ENCODE measurements at regions not wholly inside any gene's neighbourhood (a gene's known extent, or its start where the extent isn't known, plus 50 kb on each side); places are given as distances from the start of the nearest gene placed in this dataset.

DNA sequence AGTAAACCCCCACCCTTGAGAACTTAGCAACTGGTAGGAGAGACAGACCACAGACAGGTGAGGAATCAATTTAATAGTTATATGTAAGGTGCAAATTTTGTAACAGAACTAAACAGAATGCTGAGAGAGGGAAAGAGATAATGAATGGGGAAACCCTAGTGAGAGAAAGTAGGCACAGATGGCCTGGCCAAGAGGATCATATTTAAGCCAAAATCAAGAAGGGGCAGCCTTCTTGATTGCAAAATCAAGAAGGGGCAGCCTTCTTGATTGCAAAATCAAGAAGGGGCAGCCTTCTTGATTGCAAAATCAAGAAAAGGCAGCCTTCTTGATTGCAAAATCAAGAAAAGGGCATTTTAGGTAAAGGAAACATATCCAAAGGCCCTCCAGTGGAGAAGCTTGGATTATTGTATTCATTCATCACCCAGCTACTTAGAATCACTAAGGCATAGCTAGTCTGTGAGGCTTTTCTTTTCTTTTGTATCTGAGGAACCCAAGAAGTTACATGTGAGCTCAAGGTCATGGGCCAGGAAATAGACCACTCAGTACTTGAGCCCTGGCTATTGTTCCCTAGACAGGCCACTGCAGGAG lies 190.6 kb downstream of the CYLD start:
- no peaks in the 10 kb centered on the region for H3K4me1 ChIP-seq
- no peaks in the 10 kb centered on the region for H3K36me3 ChIP-seq
- no peaks in the 10 kb centered on the region for H3K27me3 ChIP-seq
- in situ Hi-C loops (cut with MboI; ENCODE audit: low pct_ligation_motif_present in 1 of 4, low pct_unique_long_range_greater_than_20kb in 1 of 4, low sequenced_read_pairs in 3 of 4) (loop anchor here in 1 of 4 donors (25.0 kb wide), 1 partner anchor 95 kb away; no protein-coding TSS in a partner anchor), intact Hi-C loops (cut with DNase I; ENCODE audit: low total_unique reads) (no loop called here)
- no peak overlapping the region for H3K4me3 ChIP-seq
- no peak for DNase-seq
- no peaks in the 10 kb centered on the region for H3K9me3 ChIP-seq
- TF ChIP-seq POLR2A (IDR thresholded peaks at IDR 0.05) (no peak), POLR2AphosphoS5 (IDR thresholded peaks at IDR 0.05) (no peak), EP300 (IDR thresholded peaks at IDR 0.05; ENCODE audit: low read depth) (no peak), CTCF (IDR thresholded peaks at IDR 0.05) (no peak)
- H3K27ac ChIP-seq, result no peak overlapping the region

GRCh38 chr16:50928065-50928464 lies 186.2 kb downstream of the CYLD start:
- H3K4me1 ChIP-seq, result no peaks in the 10 kb centered on the region
- no peak for DNase-seq
- TF ChIP-seq EP300 (IDR thresholded peaks at IDR 0.05; ENCODE audit: low read depth), result no peak
- H3K27ac ChIP-seq, result no peak overlapping the region
- H3K36me3 ChIP-seq, result no peaks in the 10 kb centered on the region
- in situ Hi-C loops (cut with MboI; ENCODE audit: low pct_ligation_motif_present in 1 of 4, low pct_unique_long_range_greater_than_20kb in 1 of 4, low sequenced_read_pairs in 3 of 4), result loop anchor here in 1 of 4 donors (25.0 kb wide), 1 partner anchor 91 kb away; no protein-coding TSS in a partner anchor
- H3K9me3 ChIP-seq, result no peaks in the 10 kb centered on the region
- intact Hi-C loops (cut with DNase I; ENCODE audit: low total_unique reads), result no loop called here
- H3K4me3 ChIP-seq, result no peak overlapping the region
- WGBS, 2 donors (ENCODE audit: low coverage in 1 of 2), result 59 to 66% methylated on average over 4 to 5 of the region's 5 CpGs
- no peaks in the 10 kb centered on the region for H3K27me3 ChIP-seq

- H3K4me3 ChIP-seq, result no peak overlapping the region
- H3K27me3 ChIP-seq, result no peaks in the 10 kb centered on the region
- in situ Hi-C loops (cut with MboI; ENCODE audit: low pct_ligation_motif_present in 1 of 4, low pct_unique_long_range_greater_than_20kb in 1 of 4, low sequenced_read_pairs in 3 of 4), result loop anchor here in 1 of 4 donors (25.0 kb wide), 1 partner anchor 89 kb away; no protein-coding TSS in a partner anchor
- no peak overlapping the region for H3K27ac ChIP-seq
- no peak for DNase-seq
- no peaks in the 10 kb centered on the region for H3K4me1 ChIP-seq
- H3K36me3 ChIP-seq, result no peaks in the 10 kb centered on the region
- H3K9me3 ChIP-seq, result no peaks in the 10 kb centered on the region
- TF ChIP-seq POLR2A (IDR thresholded peaks at IDR 0.05), result no peak
- TF ChIP-seq POLR2AphosphoS5 (IDR thresholded peaks at IDR 0.05), result no peak
- no peak for TF ChIP-seq EP300 (IDR thresholded peaks at IDR 0.05; ENCODE audit: low read depth)
- no peak for TF ChIP-seq CTCF (IDR thresholded peaks at IDR 0.05)
- WGBS, 2 donors (ENCODE audit: low coverage in 1 of 2), result 67 to 77% methylated on average over 3 to 7 of the region's 7 CpGs
- intact Hi-C loops (cut with DNase I; ENCODE audit: low total_unique reads), result no loop called here
These were observed 184.0 kb downstream of the CYLD start for GRCh38 chr16:50925758-50926357.

DNA sequence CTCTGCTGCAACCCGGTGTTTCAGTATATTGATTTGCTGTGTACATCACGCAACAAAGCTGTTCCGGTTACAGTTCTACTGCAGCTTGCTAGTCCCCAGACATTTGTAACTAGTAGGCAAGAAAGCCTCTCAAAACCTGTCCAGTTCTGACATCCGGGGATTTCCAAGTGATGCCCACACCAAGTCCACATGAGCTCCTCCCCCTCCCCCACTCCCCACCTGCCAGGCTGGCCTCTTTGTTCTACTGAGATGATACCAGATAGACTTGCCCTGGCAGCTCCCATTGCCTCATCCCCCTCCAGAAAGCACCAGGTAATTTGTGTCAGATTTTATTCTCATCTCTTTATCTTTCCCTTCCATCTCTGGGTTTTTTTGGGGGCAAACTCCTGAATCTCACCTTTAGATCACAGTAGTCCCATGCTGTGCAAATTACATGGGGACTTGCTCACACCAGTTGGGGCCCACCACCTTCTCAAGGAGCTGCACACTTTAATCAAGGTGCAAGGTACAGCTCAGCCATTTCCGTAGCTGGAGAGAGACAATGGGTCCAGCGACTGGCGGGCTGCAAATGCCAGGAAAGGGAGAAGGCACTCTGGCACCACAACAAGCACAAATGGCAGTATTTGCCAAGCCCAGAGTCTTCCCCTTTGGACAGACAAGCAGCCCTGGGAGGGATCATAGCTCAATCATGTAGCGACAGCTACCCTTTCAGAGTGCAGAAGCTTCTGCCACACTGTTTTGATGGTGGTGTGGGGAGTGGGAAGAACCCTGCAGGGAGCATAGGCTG lies 183.1 kb downstream of the CYLD start:
- no peak for DNase-seq
- Histone ChIP-seq H3K27me3 (no peaks in the 10 kb centered on the region), H3K27ac (no peak overlapping the region), H3K9me3 (no peaks in the 10 kb centered on the region), H3K4me3 (no peak overlapping the region), H3K4me1 (no peaks in the 10 kb centered on the region), H3K36me3 (no peaks in the 10 kb centered on the region)
- in situ Hi-C loops (cut with MboI; ENCODE audit: low pct_ligation_motif_present in 1 of 4, low pct_unique_long_range_greater_than_20kb in 1 of 4, low sequenced_read_pairs in 3 of 4) (loop anchor here in 1 of 4 donors (25.0 kb wide), 1 partner anchor 88 kb away; no protein-coding TSS in a partner anchor), intact Hi-C loops (cut with DNase I; ENCODE audit: low total_unique reads) (no loop called here)
- WGBS, 2 donors (ENCODE audit: low coverage in 1 of 2), result 85% methylated on average over 8 of the region's 8 CpGs; no CpG with 5 or more reads in 1 of the 2 donors
- TF ChIP-seq POLR2AphosphoS5 (IDR thresholded peaks at IDR 0.05) (no peak), EP300 (IDR thresholded peaks at IDR 0.05; ENCODE audit: low read depth) (no peak), CTCF (IDR thresholded peaks at IDR 0.05) (no peak), POLR2A (IDR thresholded peaks at IDR 0.05) (no peak)
